Hematopoietic multipotent progenitor cell treated with erythropoietin and hydrocortisone succinate and interleukin-3 and kit ligand, for 4 days (in vitro differentiated cells): ENCODE measurements at regions not wholly inside any gene's neighbourhood (a gene's known extent, or its start where the extent isn't known, plus 50 kb on each side); places are given as distances from the start of the nearest gene placed in this dataset.

ENCODE experiments used
- DNase-seq: peaks from one replicate; pipeline ENCODE4 v3.0.0-alpha.2; 2015

DNA sequence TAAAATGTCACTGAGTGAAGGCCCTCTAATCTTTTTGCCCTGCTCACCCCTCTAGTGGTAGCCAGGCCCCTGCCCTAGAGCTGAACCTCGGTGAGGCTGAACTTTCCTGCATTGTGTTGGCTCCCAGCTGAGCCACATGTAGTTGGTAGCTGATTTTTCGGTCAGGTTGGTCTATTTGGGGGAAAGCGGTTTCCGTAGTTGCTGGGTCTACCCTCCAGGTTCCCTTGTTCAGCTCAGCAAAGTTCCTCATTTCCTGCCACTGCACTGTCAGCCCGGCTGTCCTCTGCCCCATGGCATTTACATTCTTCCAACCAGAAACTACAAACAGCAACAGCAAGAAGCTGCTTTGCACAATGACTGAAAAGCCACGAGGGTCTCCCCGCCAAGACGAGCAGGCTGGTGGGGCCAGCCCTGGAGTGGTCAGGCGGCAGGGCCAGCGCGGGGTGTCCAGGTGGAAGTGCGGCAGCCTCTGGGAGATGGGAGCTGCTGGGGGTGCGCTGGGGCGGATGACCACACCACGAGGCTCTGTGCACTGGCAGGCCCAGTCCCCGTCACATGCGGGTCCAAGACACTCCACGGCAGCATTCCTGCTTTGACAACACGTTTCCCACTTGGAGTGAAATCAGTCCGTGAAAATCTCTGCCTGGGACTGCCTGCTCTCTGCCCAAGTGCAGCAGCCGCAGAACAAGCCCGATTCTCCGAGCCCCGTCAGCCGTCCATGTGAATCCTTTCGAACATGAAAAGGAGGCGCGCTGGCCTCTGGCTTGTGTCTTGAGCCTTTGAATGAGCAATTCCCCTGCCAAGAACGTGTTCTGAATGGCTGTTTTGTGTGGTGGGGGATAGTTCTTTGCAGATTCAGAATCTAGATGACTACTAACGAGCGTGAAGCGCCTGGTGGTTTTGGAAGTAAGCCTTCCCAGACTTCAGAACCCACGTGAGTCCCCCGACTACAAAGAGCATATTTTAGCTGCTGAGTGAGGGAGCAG, 159.4 kb downstream of the ASB1 start:
- peak; percentile 18 for DNase-seq

DNA sequence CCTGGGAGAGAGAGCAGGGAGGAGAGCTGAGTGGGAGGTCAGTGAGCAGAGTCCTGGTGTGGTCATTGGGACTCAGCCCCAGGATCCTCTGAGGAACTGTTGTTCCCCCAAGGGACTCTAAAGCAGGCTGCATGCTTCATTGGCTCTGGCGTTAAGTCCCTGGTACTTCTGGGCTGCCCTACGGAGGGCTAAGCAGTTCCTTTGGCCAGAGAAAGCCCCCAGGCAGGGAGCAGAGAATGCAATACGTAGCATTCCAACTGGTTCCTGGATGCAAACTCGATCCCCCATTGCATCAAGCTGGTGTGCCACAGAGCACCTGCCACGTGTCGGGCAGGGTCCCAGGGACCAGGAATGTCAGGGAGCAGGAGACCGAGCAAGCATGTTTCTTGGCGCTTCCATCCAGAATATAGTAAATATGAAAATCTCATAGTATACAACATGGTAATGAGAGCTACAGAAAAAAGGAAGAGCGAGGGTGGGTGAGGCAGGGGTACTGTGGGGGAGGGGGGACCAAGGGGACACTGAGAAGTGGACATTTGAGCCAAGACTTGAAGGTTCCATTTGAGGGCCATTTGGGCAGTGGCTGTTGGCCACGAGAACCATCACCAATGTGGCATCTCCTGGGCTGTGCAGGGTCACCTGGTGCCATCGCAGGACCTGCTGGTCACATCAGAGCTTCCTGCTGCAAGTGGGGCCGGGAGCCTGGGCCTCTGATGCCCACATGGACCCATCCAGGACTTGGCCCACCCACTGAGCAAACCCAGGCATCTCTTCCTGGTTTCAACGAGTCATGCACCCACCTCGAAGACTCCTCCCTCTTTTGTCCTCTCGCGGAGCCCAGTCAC, 160.4 kb downstream of the ASB1 start:
- DNase-seq = no peak

DNA sequence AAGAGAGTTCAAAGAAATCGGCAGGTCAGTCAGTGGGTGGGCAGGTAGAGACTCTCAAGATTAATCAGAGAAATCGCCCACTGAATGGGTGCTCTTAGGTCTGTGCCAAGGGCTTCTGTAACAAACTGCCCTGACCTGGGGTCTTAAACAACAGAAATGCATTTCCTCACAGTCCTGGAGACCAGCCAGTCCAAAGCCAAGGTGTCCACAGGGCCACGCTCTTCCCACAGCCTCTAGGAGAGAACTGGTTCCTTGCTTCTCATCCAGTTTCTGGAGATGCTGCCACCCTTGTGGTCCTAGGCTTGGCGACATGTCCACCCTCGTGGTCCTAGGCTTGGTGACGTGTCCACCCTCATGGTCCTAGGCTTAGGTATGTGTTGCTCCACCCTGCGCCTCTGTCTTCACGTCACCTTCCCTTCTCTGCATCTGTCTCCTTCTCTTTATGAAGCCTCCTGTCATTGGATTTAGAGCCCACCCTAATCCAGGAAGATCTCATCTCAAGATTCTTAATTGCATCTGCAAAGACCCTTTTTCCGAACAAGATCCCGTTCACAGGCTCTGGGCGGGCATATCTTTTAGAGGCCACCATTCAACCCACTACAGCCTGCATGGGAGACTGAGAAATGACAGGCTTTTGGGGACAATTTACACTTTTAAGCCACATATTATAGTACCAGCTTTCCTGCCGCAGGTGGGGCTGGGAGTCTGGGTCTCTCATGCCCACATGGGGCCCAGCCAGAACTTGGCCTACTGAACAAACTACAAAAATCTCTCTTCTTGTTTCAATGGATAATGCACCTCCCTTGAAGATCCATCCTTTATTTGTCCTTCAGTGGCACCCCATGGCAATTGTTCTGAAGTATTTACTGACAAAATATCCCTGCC, 161.3 kb downstream of the ASB1 start:
- DNase-seq = no peak

DNA sequence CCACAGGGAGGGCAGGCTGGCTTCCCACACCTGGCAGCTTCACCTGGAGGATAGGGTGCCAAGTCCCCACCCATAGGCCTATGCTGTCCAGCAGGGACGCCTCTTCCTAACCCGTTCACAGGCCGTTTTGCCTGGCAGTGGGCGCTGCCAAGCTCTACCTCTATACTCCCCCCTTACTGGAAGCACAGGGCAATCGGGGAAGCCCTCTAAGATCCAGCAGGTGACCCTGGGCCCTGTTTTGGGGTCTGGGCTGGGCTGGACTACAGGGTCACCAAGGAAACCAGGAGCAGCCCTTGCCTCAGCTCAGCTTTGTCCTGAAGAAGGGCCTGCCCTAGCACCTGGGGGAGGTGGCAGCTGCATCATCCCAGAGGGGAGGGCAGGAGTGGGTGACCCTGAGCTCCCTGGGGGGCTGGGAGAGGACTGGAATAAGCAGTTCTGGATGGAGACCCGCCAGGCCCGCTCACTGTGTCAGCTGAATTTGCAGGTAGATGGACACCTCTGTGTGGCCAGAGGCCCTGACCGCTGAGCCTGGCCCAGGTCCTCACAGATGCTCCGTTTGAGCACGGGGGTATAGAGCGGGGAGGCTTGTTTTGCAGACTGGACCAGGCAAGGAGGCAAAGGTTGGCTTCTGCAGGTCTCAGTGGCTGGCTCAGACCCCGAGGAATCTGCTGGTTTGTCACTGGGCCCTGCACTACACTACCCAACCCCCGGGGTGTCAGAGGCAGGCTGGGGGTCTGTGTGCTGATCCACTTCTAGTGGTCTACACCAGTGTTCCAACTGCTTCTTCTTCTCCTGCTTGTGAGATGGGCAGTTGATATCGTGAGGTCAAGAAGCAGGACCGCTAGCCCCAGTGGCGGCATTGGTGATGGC, 163.1 kb downstream of the ASB1 start:
- no peak for DNase-seq

DNA sequence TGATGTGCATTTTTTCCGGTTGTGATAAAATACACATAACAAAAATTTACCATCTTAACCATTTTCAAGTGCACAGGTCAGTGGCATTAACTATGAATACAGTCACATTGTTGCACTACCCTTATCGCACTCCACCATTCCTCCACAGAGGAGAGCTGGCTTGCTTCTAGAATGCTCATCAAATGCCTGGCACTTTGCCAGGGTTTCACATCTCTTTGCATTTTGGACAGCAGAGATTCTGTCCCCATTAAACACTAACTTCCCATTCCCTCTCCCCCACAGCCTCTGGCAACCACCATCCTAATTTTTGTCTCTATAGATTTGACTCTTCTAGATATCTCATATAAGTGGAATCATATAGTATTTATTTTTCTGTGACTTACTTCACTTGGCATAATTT, 165.0 kb downstream of the ASB1 start:
- peak; percentile 24 for DNase-seq

DNA sequence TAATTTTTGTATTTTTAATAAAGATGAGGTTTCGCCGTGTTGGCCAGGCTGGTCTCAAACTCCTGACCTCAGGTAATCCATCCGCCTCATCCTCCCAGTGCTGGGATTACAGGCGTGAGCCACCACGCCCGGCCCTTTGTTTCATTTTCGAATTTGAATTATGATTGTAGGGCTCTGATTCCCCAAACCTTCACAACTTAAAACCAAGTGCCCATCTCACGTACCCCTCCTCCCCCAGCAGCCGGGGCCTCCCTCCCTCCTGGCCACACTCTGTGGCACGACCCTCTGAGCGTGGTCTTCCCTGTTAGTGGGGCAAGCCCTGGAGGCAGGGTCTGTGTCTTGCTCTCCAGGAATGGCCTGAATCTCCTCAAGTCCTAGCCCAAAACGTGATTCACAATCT, 166.5 kb downstream of the ASB1 start:
- no peak for DNase-seq

DNA sequence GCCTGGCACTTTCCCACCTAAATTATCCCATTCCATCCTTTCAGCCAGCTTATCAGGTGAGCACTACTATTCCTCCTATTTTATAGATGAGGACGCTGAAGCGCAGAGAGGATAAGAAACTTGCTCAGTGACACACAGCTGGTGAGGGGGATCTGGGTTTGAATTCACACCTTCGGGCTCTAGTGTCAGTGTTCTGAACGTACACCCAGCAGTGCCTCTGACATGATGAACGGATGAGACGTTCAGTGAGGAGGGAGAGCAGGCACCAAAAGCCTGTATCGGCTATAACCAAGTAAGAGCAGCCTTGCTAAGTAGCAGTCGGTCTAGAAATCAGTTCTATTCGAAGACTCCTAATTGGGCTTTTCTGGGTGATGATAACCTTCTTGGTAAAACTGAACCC, 167.0 kb downstream of the ASB1 start:
- DNase-seq = no peak

DNA sequence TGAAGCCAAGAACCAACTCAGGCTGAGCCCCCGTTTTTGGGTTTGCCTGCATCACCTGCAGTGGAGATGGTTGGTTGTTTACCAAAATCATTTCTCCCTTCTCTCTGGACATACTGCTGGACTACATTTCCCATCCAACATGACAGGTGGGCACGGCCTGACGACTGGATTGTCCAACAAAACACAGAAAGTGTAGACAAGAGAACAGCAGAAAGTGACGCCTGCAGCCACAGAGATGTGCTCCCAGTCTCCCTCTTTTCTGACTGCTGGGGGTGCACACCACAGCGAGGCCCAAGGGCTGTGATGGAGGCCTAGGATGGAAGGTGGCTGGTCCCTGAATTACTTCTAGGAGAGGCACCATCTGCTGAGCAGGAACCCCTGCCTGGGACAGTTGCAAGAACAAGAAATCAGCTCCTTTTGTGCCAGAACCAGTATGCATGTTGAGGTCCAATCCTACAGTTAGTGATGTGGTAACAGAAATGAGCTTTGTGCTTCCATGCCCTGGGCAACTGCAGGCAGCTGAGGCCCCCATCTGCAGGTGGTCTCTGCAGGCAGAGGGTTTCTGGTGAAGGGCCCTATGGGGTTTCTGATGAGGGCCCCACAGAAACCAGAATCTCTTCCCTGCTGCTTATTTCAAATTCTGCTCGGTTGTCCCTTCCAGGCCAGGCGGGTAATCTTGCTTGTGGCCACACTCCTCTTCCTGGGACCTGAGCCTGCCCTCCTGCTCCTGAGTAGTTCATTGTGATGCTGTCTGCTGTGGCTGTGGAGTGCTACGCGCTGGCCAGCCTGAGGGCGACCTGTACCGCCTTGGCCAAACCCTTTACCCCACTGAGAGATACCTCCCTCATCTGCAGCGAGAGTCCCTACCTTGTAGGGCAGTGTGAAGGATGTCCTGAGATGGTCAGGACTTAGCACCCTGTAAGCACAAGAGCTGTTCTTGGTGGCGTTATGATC, 168.3 kb downstream of the ASB1 start:
- DNase-seq = no peak

DNA sequence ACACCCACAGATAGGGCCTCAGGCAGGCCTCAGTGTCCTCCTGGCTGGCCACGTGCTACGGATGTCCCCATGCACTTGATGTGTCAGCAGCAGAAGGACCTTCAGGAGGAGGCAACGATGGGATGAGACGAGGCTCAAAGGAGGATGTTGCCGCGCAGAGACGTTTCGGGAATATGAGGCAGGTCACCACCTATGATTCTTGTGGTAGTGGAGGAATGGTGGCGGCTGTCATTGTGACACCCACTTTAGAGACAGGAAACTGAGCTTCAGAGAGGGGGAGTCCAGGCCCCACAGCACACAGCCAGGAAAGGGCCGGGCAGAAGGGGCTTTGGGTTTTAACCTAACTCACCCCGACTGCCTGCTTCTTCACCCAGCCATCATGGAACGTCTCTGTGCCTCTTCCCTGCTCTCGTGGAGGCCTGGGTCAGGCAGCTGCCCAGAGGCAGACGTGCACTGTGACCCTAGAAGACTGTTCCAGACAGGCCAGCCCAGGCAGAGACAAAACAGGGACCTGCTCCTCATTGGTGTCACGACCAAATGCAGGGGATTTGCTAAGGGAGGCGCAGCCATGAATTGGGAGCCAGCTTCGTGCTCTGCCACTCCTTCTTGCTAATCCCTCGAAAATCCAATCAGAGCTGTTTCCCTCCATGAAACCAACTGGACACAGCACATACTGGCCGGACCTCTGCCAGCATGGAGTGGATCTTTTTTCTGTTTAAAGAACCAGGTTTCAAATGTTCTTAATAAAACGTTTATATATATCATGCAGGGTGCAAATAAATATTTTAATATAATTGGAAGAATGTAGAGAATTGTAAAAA, 169.2 kb downstream of the ASB1 start:
- DNase-seq = no peak

DNA sequence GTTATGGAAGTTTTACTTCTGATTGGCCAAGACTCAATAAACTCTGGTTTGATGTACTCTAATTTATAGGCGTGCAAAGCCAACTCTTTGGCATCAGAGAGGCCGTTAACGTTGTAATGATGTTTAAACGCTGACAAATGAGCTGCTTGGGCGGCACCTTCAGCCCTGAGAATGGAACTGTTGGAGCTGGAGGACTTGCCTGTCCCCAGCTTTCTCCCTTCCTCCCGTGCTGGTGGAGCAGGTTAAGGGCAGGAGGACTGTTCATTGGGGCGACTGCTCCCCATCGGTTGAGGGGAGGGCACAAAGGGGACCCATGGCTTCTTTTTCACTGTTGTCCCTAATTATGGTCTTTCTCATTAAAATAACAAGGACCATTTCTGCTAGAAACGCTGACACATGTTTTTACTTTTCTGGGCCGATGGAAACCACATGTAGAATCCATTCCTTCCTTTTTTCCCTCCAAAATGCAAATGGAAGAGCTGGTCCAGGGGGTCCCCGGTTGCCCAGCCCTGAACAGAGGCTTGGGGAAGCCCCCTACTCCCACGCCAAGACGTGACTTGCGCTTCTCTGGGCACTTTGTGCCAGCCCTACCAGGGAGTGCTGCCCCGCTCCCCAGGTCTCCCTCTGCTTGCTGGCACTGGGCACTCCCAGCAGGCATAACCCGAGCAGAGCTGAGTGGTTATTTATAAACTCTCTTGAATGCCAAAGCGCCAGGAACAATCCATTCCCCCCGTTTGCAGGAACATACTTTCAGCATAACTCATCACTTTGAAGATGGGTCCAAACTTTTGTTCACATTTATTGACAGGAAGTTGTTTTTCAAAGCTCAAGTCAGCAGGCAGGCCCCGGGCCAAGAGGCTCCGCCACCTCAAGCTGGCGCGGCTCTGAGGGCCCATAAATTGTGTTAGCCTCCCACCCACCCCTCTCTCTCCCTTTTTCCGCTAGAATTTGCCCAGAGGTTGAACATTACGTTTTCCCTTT, 170.1 kb downstream of the ASB1 start:
- DNase-seq = no peak

DNA sequence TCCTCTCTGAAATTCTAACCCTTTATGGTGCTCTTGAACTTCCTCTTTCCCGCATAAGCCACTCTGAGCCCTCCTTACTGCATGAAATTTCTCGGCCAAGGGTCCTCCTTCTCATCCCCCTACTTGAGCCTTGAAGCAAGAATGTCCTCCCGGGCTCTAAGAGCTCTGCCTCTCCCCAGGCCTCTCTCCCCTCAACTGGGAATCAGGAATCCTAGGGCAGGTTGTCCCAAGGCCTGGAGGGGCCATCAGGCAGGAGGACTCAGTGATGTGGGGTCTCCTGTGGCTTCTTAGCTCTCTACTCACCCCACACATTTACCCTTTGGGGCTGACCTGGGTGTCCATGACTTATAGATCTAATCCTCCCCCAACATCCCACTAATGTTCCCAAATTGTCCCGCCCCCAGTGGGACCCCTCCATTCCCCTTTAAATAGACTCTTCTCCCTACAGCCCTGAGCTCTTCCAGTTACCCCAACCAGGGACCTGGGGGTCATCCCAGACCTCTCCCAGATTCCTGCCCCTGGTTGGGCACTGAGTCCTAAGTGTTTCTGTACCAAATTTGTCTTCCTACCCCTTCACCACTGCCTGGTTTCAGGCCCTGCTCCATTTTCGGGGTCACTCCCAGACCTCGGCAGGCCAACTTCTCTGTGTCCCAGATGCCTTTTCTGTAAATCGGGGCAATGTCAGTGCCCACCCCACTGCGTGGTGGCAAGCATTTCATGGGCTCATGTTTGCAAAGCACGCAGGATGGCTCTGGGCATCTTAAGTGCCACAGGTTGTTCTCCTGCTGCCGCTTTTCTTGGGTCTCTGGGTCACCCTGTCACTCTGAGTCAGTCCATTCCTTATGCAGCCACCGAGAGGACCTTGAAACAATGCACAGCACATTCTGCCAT, 171.2 kb downstream of the ASB1 start:
- peak; percentile 15 for DNase-seq

DNA sequence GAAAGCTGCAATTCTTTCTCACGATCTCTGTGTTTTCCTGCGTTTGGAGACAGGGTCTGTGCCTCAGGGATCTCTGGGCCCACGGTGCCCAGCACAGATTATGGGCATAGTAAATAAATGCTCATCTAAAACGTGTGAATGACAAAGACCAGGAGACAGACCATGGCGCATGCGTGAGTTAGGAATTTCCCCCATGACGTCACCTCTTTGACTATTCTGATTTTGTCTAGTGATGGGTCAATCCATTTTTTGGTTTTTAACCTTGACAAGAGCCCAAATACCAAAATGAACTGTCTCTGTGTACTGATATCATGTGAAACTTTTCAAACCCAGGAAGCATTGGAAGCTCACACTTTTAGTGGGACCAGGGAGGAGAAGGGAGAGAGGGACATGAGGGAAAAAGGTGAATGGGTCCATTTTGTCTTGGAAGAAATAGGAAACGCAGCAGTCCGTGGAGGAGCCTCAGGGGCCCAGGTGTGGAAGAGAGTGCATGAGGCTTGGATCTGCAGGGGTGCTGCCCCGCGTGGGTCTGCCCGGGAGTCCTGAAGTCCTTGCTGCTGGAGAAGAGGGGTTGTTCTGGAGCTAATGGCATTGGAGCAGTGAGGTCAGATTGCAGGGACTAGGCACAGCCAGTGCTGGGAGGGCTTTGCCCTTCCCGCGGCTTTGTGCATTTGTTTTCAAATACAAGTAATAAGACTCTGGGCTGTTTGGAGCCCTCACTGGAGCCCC, 172.2 kb downstream of the ASB1 start:
- no peak for DNase-seq

DNA sequence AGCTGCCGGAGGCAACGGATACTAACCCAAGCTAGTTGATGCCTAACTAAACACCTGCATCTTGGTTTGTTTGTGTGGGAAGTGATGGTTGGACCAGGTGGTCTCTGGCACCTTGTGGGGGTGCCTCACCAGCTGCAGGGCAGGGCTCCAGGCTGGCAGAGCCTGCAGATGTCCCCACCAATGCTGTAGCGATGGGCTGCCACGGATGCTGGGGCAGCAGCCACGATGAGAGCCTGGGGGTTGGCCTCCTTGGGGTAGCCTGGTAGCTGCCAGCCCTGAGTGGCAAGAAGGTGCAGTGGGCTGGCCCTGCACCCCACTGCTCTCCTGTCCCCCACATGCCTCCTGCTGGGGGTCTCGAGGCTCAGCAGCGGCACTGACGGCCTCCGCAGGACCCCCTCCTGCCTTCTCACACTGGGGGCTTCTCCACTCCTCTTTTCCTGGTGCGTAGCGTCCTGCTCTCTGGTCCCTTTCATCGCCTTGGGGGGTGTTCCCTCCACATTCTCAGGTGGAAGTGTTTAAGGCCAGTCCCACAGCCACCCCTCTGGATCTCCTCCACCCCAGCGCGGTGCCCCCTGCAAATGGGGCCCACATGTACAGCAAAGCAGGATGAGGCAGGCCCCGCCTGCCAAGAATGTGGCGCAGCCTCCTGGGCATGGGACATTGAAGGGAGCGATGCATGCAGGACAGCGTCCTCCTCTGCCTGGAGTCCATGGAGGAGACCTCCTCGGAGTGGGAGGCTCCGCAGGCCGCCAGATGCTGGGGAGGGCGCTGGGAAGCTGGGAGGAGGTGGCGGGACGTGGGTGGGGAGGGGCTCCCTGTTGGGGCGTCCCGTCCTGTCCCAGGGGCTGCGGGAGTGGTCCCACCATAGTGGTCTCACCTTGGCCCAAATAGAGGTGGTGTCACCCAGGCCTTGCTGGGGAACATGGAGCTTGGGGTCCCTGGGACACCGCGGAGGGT, 173.1 kb downstream of the ASB1 start:
- no peak for DNase-seq

DNA sequence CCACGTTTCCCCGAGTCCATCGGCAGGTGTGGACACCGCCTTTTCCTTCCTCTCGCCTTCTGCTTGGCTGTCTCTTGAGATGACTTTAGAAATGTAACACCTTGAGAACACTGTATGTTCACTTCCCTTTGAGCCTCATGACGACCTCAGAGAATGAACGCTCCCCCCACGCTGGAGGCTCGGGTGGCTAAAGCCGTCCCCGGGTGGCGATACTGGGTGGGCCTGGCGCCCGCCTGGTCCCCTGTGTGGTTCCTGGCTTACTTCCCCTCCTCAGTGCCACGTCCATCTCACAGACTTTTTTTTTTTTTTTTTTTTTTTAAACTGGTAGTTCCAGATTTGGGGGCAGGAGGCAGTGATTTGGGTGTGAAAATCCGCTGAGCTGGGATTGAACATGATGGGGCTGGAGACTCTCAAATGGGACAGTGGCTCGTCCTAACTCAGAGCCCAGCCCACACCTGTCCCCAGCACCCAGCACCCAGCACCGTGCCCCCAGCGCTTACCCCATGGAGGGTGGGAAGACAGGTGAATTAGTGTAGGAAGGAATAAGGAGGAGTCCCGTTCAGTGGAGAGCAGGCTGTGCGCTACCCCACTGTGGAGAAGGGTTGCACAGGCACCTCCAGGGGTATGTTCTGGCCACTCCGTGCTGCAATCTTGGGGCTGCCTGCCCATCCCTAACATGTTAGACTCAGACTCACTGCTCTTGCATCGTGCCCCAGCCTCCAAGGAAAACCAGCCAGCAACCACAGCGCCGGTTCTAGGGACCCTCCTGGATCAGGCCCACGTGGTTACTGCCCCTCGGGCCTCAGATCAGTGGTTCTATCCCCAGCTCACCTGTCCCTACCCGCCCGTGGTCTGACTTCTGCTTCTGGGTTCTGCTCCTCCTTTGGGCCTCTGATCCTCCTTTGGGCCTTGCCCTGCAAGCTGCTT, 174.0 kb downstream of the ASB1 start:
- no peak for DNase-seq
